ENCODE measurements at regions not wholly inside any gene's neighbourhood (a gene's known extent, or its start where the extent isn't known, plus 50 kb on each side); places are given as distances from the start of the nearest gene placed in this dataset.

GRCh38 chr5:108507631-108508030 is 125.7 kb upstream of the FBXL17 start:
- H3K9me3 Mint-ChIP-seq = no peaks in the 10 kb centered on the region
- H3K27me3 Mint-ChIP-seq (ENCODE audit: insufficient read depth, low read depth, poor library complexity) = no peaks in the 10 kb centered on the region
- ATAC-seq (no peak), DNase-seq (ENCODE audit: low spot score) (no peak)
- TF ChIP-seq JUNB (IDR thresholded peaks at IDR 0.05; ENCODE audit: unreplicated experiment) (no peak), STAT1 (IDR thresholded peaks at IDR 0.05; ENCODE audit: unreplicated experiment) (no peak), ZNF462 (CRISPR knock-in tag; IDR thresholded peaks at IDR 0.05) (no peak), EZH2 (IDR thresholded peaks at IDR 0.05; ENCODE audit: low read depth, unreplicated experiment) (no peak), EZH2phosphoT487 (IDR thresholded peaks at IDR 0.05; ENCODE audit: unreplicated experiment) (no peak), ZNF331 (CRISPR knock-in tag; IDR thresholded peaks at IDR 0.05; ENCODE audit: low read depth) (no peak), CREB1 (CRISPR knock-in tag; IDR thresholded peaks at IDR 0.05; ENCODE audit: low read depth) (no peak), REST (IDR thresholded peaks at IDR 0.05; ENCODE audit: unreplicated experiment) (no peak), ETS1 (IDR thresholded peaks at IDR 0.05) (no peak)
- H3K27ac Mint-ChIP-seq = no peak overlapping the region
- H3K79me2 ChIP-seq (replicated peaks; ENCODE audit: insufficient read depth) = no peaks in the 10 kb centered on the region
- no peaks in the 10 kb centered on the region for H3K36me3 ChIP-seq (ENCODE audit: insufficient read depth)
- H3K4me1 ChIP-seq (ENCODE audit: insufficient read depth) = no peaks in the 10 kb centered on the region
- H3K36me3 Mint-ChIP-seq (ENCODE audit: low read depth) = no peaks in the 10 kb centered on the region
- no peak overlapping the region for H3K27ac ChIP-seq (ENCODE audit: low read depth)
- H3K4me2 ChIP-seq = no peak overlapping the region
- no peaks in the 10 kb centered on the region for H3K27me3 ChIP-seq (ENCODE audit: insufficient read depth)
- H3K9me2 ChIP-seq (ENCODE audit: insufficient read depth) = peaks cover 30% of the 10 kb centered on the region
- 0 out of 2 replicates have a peak overlapping the region, but pooled peaks have one; percentile 43 for H2AFZ ChIP-seq
- H3K4me3 ChIP-seq = no peak overlapping the region
- no peak overlapping the region for H3K4me3 Mint-ChIP-seq
- H3F3A ChIP-seq (replicated peaks; ENCODE audit: low read depth) = no peaks in the 10 kb centered on the region
- H3K4me1 Mint-ChIP-seq = no peaks in the 10 kb centered on the region; the same call in 2 of the 3 replicates
- H4K20me1 ChIP-seq (replicated peaks; ENCODE audit: insufficient read depth) = no peaks in the 10 kb centered on the region

Measured in GM23338 (cell line).